Pancreas (tissue), 10 donors: ENCODE measurements at regions not wholly inside any gene's neighbourhood (a gene's known extent, or its start where the extent isn't known, plus 50 kb on each side); places are given as distances from the start of the nearest gene placed in this dataset.
"Not testable (repeated sequence)": the region's sequence is repeated elsewhere in the genome, so short reads cannot be mapped to it uniquely, and the experiment has no call there.

Experiments
- ATAC-seq, 4 donors: fragments of 200-7000 bp; cut with Tn5 transposase; one replicate each; pipeline versions ENCODE4 v1.8.0 to v1.9.1; 2020; ENCODE audit warnings: mild to moderate bottlenecking in 4 of 4, moderate library complexity in 4 of 4
- DNase-seq, 6 donors: peaks; one replicate each; pipeline ENCODE4 v3.0.0-alpha.2; 2020
- FAIRE-seq: peaks from 2 replicates; lab custom pipeline; 2012; peaks lifted over from hg19 to GRCh38; lab: Jason Lieb, UNC
- H3K27ac ChIP-seq, 4 donors: fragments of 200-600 bp; sonication (generic); 1 replicate in 3 of 4; 2 replicates in 1 of 4; pipeline versions ENCODE4 v1.5.0 to v1.8.0; 2020
- H3K27me3 ChIP-seq, 4 donors: fragments of 200-600 bp; one replicate each; pipeline ENCODE4 v1.8.0; 2021
- H3K36me3 ChIP-seq, 3 donors: fragments of 200-600 bp; sonication (generic) in 1 of 3; one replicate each; pipeline versions ENCODE4 v1.5.0 to v1.8.0; 2020 to 2021
- H3K4me1 ChIP-seq, 3 donors: fragments of 200-600 bp; one replicate each; pipeline ENCODE4 v1.8.0; 2021
- H3K4me3 ChIP-seq, 4 donors: fragments of 200-600 bp; sonication (generic) in 2 of 4; one replicate each; pipeline versions ENCODE4 v1.5.0 to v1.8.0; 2020 to 2021
- H3K9me3 ChIP-seq, 4 donors: fragments of 200-600 bp; one replicate each; pipeline ENCODE4 v1.8.0; 2021
- CTCF ChIP-seq, 4 donors: fragments of 200-600 bp; sonication (generic) in 3 of 4; IDR thresholded peaks; one replicate each; pipeline versions ENCODE4 v1.5.0 to v1.8.0; 2021; ENCODE audit warnings: antibody characterized with exemption in 4 of 4
- WGBS, 2 donors: extraction: QIAGEN DNeasy Blood & Tissue Kit; methylation state at CpG; one replicate each; pipeline ENCODE4 v1.1.7; 2013; 5-methylcytosine and 5-hydroxymethylcytosine counted together
- intact Hi-C, 3 donors: fragments of 100-400 bp; cut with DNase I; formaldehyde crosslinking; loops; one replicate each; pipeline versions ENCODE4 v1.11.1 to v1.14.2; 2022
- donor health status: healthy with polysubstance abuse.
- donor health status: DM: no; HTN: no; CAD: no; lungs with moderate emphysema.
- donor health status: DM: no; HTN: no; CAD: no.
- donor health status: control.
- donor health status: control.
- donor health status: Bipolar disorder and iron deficiency.
- donor health status: DM: yes; HTN: yes; CAD: no.
- donor health status: DM: no; HTN: no; CAD: no.
- donor health status: DM: no; HTN: no; CAD: no.
- donor health status: DM: yes; HTN: yes; CAD: no.

- H3K9me3 ChIP-seq: no peaks in the 10 kb centered on the region
- H3K27ac ChIP-seq: no peak overlapping the region
- H3K27me3 ChIP-seq: no peaks in the 10 kb centered on the region
- DNase-seq: no peak
- intact Hi-C loops: no loop called here
- FAIRE-seq: no peak
- TF ChIP-seq CTCF (IDR thresholded peaks at IDR 0.05): no peak
- no peak overlapping the region for H3K4me3 ChIP-seq
- H3K36me3 ChIP-seq: no peaks in the 10 kb centered on the region
- 69 to 79% methylated on average over 5 of the region's 5 CpGs for WGBS, 2 donors
- H3K4me1 ChIP-seq: no peaks in the 10 kb centered on the region
- ATAC-seq: no peak
These were observed 160.2 kb downstream of the IGLL1 start for GRCh38 chr22:23419931-23420330.

GRCh38 chr22:23419171-23419570 lies 160.9 kb downstream of the IGLL1 start:
- H3K4me3 ChIP-seq: no peak overlapping the region
- intact Hi-C loops: no loop called here
- no peak overlapping the region for H3K27ac ChIP-seq
- no peaks in the 10 kb centered on the region for H3K27me3 ChIP-seq
- WGBS, 2 donors: 82 to 88% methylated on average over 4 of the region's 4 CpGs
- DNase-seq (no peak), FAIRE-seq (no peak), ATAC-seq (no peak)
- H3K36me3 ChIP-seq: no peaks in the 10 kb centered on the region
- H3K4me1 ChIP-seq: no peaks in the 10 kb centered on the region
- H3K9me3 ChIP-seq: no peaks in the 10 kb centered on the region
- no peak for TF ChIP-seq CTCF (IDR thresholded peaks at IDR 0.05)

GRCh38 chr22:23418159-23418788 lies 161.8 kb downstream of the IGLL1 start:
- intact Hi-C loops: no loop called here
- WGBS, 2 donors: 61 to 67% methylated on average over 12 of the region's 12 CpGs
- H3K9me3 ChIP-seq: no peaks in the 10 kb centered on the region
- no peaks in the 10 kb centered on the region for H3K27me3 ChIP-seq
- ATAC-seq (no peak), DNase-seq (no peak), FAIRE-seq (no peak)
- no peak for TF ChIP-seq CTCF (IDR thresholded peaks at IDR 0.05)
- no peak overlapping the region for H3K27ac ChIP-seq
- no peaks in the 10 kb centered on the region for H3K4me1 ChIP-seq
- H3K4me3 ChIP-seq: no peak overlapping the region
- H3K36me3 ChIP-seq: no peaks in the 10 kb centered on the region

- H3K27ac ChIP-seq, H3K36me3 ChIP-seq, H3K4me3 ChIP-seq, H3K4me1 ChIP-seq, DNase-seq, intact Hi-C loops, H3K9me3 ChIP-seq, ATAC-seq, FAIRE-seq, H3K27me3 ChIP-seq: not testable (repeated sequence)
- WGBS, 2 donors: 79 to 85% methylated on average over 3 of the region's 3 CpGs
These were observed 162.8 kb downstream of the IGLL1 start for GRCh38 chr22:23417327-23417726.

GRCh38 chr22:23416169-23416690 lies 163.9 kb downstream of the IGLL1 start:
- H3K9me3 ChIP-seq, H3K4me3 ChIP-seq, H3K36me3 ChIP-seq, DNase-seq, H3K4me1 ChIP-seq, FAIRE-seq, ATAC-seq, H3K27me3 ChIP-seq, H3K27ac ChIP-seq, intact Hi-C loops: not testable (repeated sequence)
- WGBS, 2 donors: 75 to 82% methylated on average over 4 to 7 of the region's 8 CpGs

- WGBS, 2 donors: 47 to 52% methylated on average over 8 of the region's 8 CpGs
- Histone ChIP-seq H3K9me3 (no peaks in the 10 kb centered on the region), H3K27me3 (no peaks in the 10 kb centered on the region), H3K36me3 (no peaks in the 10 kb centered on the region), H3K27ac (no peak overlapping the region), H3K4me3 (no peak overlapping the region), H3K4me1 (no peaks in the 10 kb centered on the region)
- intact Hi-C loops: no loop called here
- no peak for TF ChIP-seq CTCF (IDR thresholded peaks at IDR 0.05)
- no peak for FAIRE-seq
- no peak for ATAC-seq
- no peak for DNase-seq
These were observed 164.6 kb downstream of the IGLL1 start for GRCh38 chr22:23415490-23415851.
